ENCODE measurements at regions not wholly inside any gene's neighbourhood (a gene's known extent, or its start where the extent isn't known, plus 50 kb on each side); places are given as distances from the start of the nearest gene placed in this dataset.

- TF ChIP-seq FOSL2 (IDR thresholded peaks at IDR 0.05; ENCODE audit: borderline replicate concordance, low read depth), result peak; percentile 74
- TF ChIP-seq JUND (IDR thresholded peaks at IDR 0.05), result peak; percentile 67
These were observed 368.9 kb downstream of the DDX10 start (continued) for GRCh38 chr11:109033627-109034338.

- Histone ChIP-seq H2AFZ (ENCODE audit: low read depth) (peak overlapping the region; percentile 47; the same call in 1 of the 2 replicates), H3F3A (replicated peaks; ENCODE audit: insufficient read depth) (peaks cover 57% of the 10 kb centered on the region), H3K4me2 (peak overlapping the region; percentile 69), H3K4me3 (ENCODE audit: low read depth in 2 of 2, low read length in 1 of 2) (peak overlapping the region in 1 of 2 experiments; percentile 26; a peak in 2 of 4 replicates), H3K4me1 (ENCODE audit: control insufficient read depth in 1 of 2, insufficient read depth in 2 of 2, low read depth in 1 of 2, low read length in 1 of 2) (peaks cover 0 to 47% of the 10 kb centered on the region in 2 experiments; a peak in 2 of 4 replicates), H3K27ac (ENCODE audit: low read depth in 2 of 2, low read length in 1 of 2) (peak overlapping the region; percentile 22 to 97; a peak in 3 of 4 replicates), H3K79me2 (ENCODE audit: insufficient read depth) (no peaks in the 10 kb centered on the region), H3K9me3 (no peaks in the 10 kb centered on the region), H3K9me2 (no peaks in the 10 kb centered on the region), H3K27me3 (ENCODE audit: insufficient read depth) (no peaks in the 10 kb centered on the region), H3K36me3 (replicated peaks in 1 of 2; ENCODE audit: control insufficient read depth in 1 of 2, insufficient read depth in 2 of 2, low read length in 1 of 2) (no peaks in the 10 kb centered on the region), H3K9ac (peak overlapping the region; percentile 63), H4K20me1 (ENCODE audit: insufficient read depth) (no peaks in the 10 kb centered on the region)
- WGBS (ENCODE audit: low lambda C conversion rate), result 47% methylated on average over 1 of the region's 1 CpG
- TF ChIP-seq PBX3 (IDR thresholded peaks at IDR 0.05) (peak; percentile 66), TEAD4 (IDR thresholded peaks at IDR 0.05; ENCODE audit: borderline replicate concordance, insufficient read depth) (peak; percentile 88), FOXM1 (IDR thresholded peaks at IDR 0.05; ENCODE audit: low read depth) (peak; percentile 85), POLR2AphosphoS5 (IDR thresholded peaks at IDR 0.05; ENCODE audit: low read depth, low read length) (peak; percentile 35; the same call in 1 of the 2 replicates), SIN3A (IDR thresholded peaks at IDR 0.05; ENCODE audit: borderline replicate concordance, low read depth, low read length) (no peak), GATA2 (CRISPR knock-in tag; IDR thresholded peaks at IDR 0.05) (no peak), TCF12 (IDR thresholded peaks at IDR 0.05) (peak; percentile 90), MEF2A (IDR thresholded peaks at IDR 0.05; ENCODE audit: borderline replicate concordance, low read depth) (peak; percentile 57; the same call in 1 of the 2 replicates), TAF1 (IDR thresholded peaks at IDR 0.05; ENCODE audit: borderline replicate concordance, low read depth, low read length) (no peak), NFIC (IDR thresholded peaks at IDR 0.05; ENCODE audit: borderline replicate concordance) (peak; percentile 89), RAD21 (IDR thresholded peaks at IDR 0.05; ENCODE audit: low read length) (no peak), ZBTB33 (IDR thresholded peaks at IDR 0.05; ENCODE audit: borderline replicate concordance, low read depth) (peak; percentile 69; the same call in 1 of the 2 replicates), YY1 (IDR thresholded peaks at IDR 0.05; ENCODE audit: low read depth) (0 out of 2 replicates have a peak, but pooled peaks have one; percentile 37), EP300 (IDR thresholded peaks at IDR 0.05; ENCODE audit: borderline replicate concordance in 1 of 2, low read depth in 1 of 2, low read length in 1 of 2) (peak in 1 of 2 experiments; percentile 97; a peak in 2 of 4 replicates), FOSL2 (IDR thresholded peaks at IDR 0.05; ENCODE audit: borderline replicate concordance, low read depth) (peak; percentile 87), IRF3 (IDR thresholded peaks at IDR 0.05; ENCODE audit: low read depth, low read length) (no peak), MAX (IDR thresholded peaks at IDR 0.05; ENCODE audit: low read depth) (peak; percentile 77), RXRA (IDR thresholded peaks at IDR 0.05; ENCODE audit: borderline replicate concordance, low read depth) (peak; percentile 85), JUND (IDR thresholded peaks at IDR 0.05) (peak; percentile 92)
- TF ChIP-seq, protein P1, sequence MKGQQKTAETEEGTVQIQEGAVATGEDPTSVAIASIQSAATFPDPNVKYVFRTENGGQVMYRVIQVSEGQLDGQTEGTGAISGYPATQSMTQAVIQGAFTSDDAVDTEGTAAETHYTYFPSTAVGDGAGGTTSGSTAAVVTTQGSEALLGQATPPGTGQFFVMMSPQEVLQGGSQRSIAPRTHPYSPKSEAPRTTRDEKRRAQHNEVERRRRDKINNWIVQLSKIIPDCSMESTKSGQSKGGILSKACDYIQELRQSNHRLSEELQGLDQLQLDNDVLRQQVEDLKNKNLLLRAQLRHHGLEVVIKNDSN (IDR thresholded peaks at IDR 0.05; ENCODE audit: borderline replicate concordance, low read depth), result no peak
- ChIA-PET CTCF (no interaction called here), POLR2A (no interaction called here)
- DNase-seq, result no peak
These were observed 369.4 kb downstream of the DDX10 start for GRCh38 chr11:109034339-109034696.

All from SK-N-SH (cell line).